Left ventricle myocardium inferior (tissue), 1 donor: ENCODE measurements at regions not wholly inside any gene's neighbourhood (a gene's known extent, or its start where the extent isn't known, plus 50 kb on each side); places are given as distances from the start of the nearest gene placed in this dataset.

Experiments used
- DNase-seq: peaks from one replicate; pipeline ENCODE4 v3.0.0-alpha.2; 2020
- H3K27ac ChIP-seq: fragments of 200-600 bp; replicated peaks from 2 replicates; pipeline ENCODE4 v1.8.0; 2021
- H3K27me3 ChIP-seq: fragments of 200-600 bp; 2 replicates; pipeline ENCODE4 v1.8.0; 2021; ENCODE audit warnings: low read depth
- H3K36me3 ChIP-seq: fragments of 200-600 bp; 2 replicates; pipeline ENCODE4 v1.8.0; 2021
- H3K4me1 ChIP-seq: fragments of 200-600 bp; 2 replicates; pipeline ENCODE4 v1.8.0; 2021
- H3K4me3 ChIP-seq: fragments of 200-600 bp; 2 replicates; pipeline ENCODE4 v1.8.0; 2021; ENCODE audit warnings: mild to moderate bottlenecking, moderate library complexity
- H3K9me3 ChIP-seq: fragments of 200-600 bp; replicated peaks from 2 replicates; pipeline ENCODE4 v1.8.0; 2021
- CTCF ChIP-seq: fragments of 200-600 bp; IDR thresholded peaks from 2 replicates; pipeline ENCODE4 v1.8.0; 2021; ENCODE audit warnings: antibody characterized with exemption, mild to moderate bottlenecking, borderline replicate concordance
- intact Hi-C: fragments of 100-400 bp; cut with micrococcal nuclease; formaldehyde crosslinking; loops from one replicate; pipeline ENCODE4 v1.11.0; 2022
- donor health status: DM: no; HTN: yes; CAD: no; lungs with severe emphysema.

GRCh38 chr4:122203407-122203806 lies 51.3 kb downstream of the BLTP1 start:
- Histone ChIP-seq H3K27me3 (no peaks in the 10 kb centered on the region), H3K4me1 (no peaks in the 10 kb centered on the region), H3K9me3 (no peaks in the 10 kb centered on the region), H3K4me3 (no peak overlapping the region), H3K36me3 (peaks cover 70% of the 10 kb centered on the region), H3K27ac (no peak overlapping the region)
- TF ChIP-seq CTCF, result no peak
- intact Hi-C loops, result no loop called here
- DNase-seq, result no peak

GRCh38 chr4:122205687-122206086 lies 53.6 kb downstream of the BLTP1 start:
- no peaks in the 10 kb centered on the region for H3K4me1 ChIP-seq
- no peaks in the 10 kb centered on the region for H3K9me3 ChIP-seq
- H3K27me3 ChIP-seq, result no peaks in the 10 kb centered on the region
- no peak overlapping the region for H3K27ac ChIP-seq
- no peak overlapping the region for H3K4me3 ChIP-seq
- no peak for TF ChIP-seq CTCF
- DNase-seq, result no peak
- intact Hi-C loops, result no loop called here
- H3K36me3 ChIP-seq, result peaks cover 73% of the 10 kb centered on the region

- H3K4me1 ChIP-seq, result no peaks in the 10 kb centered on the region
- no peak overlapping the region for H3K27ac ChIP-seq
- H3K4me3 ChIP-seq, result no peak overlapping the region
- intact Hi-C loops, result no loop called here
- no peaks in the 10 kb centered on the region for H3K27me3 ChIP-seq
- TF ChIP-seq CTCF, result no peak
- DNase-seq, result no peak
- no peaks in the 10 kb centered on the region for H3K9me3 ChIP-seq
- peaks cover 56% of the 10 kb centered on the region for H3K36me3 ChIP-seq
These were observed 60.7 kb downstream of the BLTP1 start for GRCh38 chr4:122212880-122213279.

- no peak overlapping the region for H3K27ac ChIP-seq
- no peaks in the 10 kb centered on the region for H3K9me3 ChIP-seq
- H3K4me1 ChIP-seq, result no peaks in the 10 kb centered on the region
- intact Hi-C loops, result no loop called here
- no peaks in the 10 kb centered on the region for H3K27me3 ChIP-seq
- no peak overlapping the region for H3K4me3 ChIP-seq
- H3K36me3 ChIP-seq, result peaks cover 21% of the 10 kb centered on the region
- DNase-seq, result no peak
- peak; percentile 50 for TF ChIP-seq CTCF
These were observed 66.6 kb downstream of the BLTP1 start for GRCh38 chr4:122218762-122219161.

- no peak for TF ChIP-seq CTCF
- H3K36me3 ChIP-seq, result peaks cover 21% of the 10 kb centered on the region
- H3K4me1 ChIP-seq, result no peaks in the 10 kb centered on the region
- no peak for DNase-seq
- H3K4me3 ChIP-seq, result no peak overlapping the region
- no peaks in the 10 kb centered on the region for H3K9me3 ChIP-seq
- intact Hi-C loops, result no loop called here
- H3K27me3 ChIP-seq, result no peaks in the 10 kb centered on the region
- H3K27ac ChIP-seq, result no peak overlapping the region
These were observed 67.2 kb downstream of the BLTP1 start for GRCh38 chr4:122219356-122219755.

- no peaks in the 10 kb centered on the region for H3K9me3 ChIP-seq
- intact Hi-C loops, result no loop called here
- DNase-seq, result no peak
- H3K36me3 ChIP-seq, result peaks cover 19% of the 10 kb centered on the region
- no peaks in the 10 kb centered on the region for H3K4me1 ChIP-seq
- H3K27ac ChIP-seq, result no peak overlapping the region
- H3K4me3 ChIP-seq, result no peak overlapping the region
- H3K27me3 ChIP-seq, result no peaks in the 10 kb centered on the region
- TF ChIP-seq CTCF, result no peak
These were observed 69.2 kb downstream of the BLTP1 start for GRCh38 chr4:122221322-122221721.
